ENCODE measurements at regions not wholly inside any gene's neighbourhood (a gene's known extent, or its start where the extent isn't known, plus 50 kb on each side); places are given as distances from the start of the nearest gene placed in this dataset.

GRCh38 chr2:70388813-70389212, 86.9 kb upstream of the FAM136A start:
- TF ChIP-seq POLR2A (IDR thresholded peaks at IDR 0.05) (no peak), CTCF (IDR thresholded peaks at IDR 0.05) (no peak)

Measured in testis (tissue), 2 donors.